Loucy (cell line): ENCODE measurements at regions not wholly inside any gene's neighbourhood (a gene's known extent, or its start where the extent isn't known, plus 50 kb on each side); places are given as distances from the start of the nearest gene placed in this dataset.

Experiments
- EZH2phosphoT487 ChIP-seq: fragments of 200-600 bp; IDR thresholded peaks from 2 replicates; pipeline ENCODE4 v1.6.1; 2018; ENCODE audit warnings: antibody characterized with exemption, mild to moderate bottlenecking, moderate library complexity, borderline replicate concordance
- TF ChIP-seq, protein P1 (sequence below): fragments of 200-600 bp; sonication (generic); conservative IDR thresholded peaks from 2 replicates; pipeline ENCODE4 v1.5.1; 2014; ENCODE audit warnings: mild to moderate bottlenecking, antibody characterized with exemption, low read length

- TF ChIP-seq, protein P1, sequence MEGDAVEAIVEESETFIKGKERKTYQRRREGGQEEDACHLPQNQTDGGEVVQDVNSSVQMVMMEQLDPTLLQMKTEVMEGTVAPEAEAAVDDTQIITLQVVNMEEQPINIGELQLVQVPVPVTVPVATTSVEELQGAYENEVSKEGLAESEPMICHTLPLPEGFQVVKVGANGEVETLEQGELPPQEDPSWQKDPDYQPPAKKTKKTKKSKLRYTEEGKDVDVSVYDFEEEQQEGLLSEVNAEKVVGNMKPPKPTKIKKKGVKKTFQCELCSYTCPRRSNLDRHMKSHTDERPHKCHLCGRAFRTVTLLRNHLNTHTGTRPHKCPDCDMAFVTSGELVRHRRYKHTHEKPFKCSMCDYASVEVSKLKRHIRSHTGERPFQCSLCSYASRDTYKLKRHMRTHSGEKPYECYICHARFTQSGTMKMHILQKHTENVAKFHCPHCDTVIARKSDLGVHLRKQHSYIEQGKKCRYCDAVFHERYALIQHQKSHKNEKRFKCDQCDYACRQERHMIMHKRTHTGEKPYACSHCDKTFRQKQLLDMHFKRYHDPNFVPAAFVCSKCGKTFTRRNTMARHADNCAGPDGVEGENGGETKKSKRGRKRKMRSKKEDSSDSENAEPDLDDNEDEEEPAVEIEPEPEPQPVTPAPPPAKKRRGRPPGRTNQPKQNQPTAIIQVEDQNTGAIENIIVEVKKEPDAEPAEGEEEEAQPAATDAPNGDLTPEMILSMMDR, result no peak
- no peak for TF ChIP-seq EZH2phosphoT487
Measured at GRCh38 chr5:158045696-158046095, 186.8 kb upstream of the CLINT1 start.
